H1 (cell line): ENCODE measurements at regions not wholly inside any gene's neighbourhood (a gene's known extent, or its start where the extent isn't known, plus 50 kb on each side); places are given as distances from the start of the nearest gene placed in this dataset.
A peak's percentile ranks its signal among the peaks of the same experiment; 100 is the strongest.

Source experiments
- CTCF ChIA-PET: fragments of 300-600 bp; sonication (Branson Sonifier 250); formaldehyde crosslinking; loops from one replicate; lab custom pipeline; 2021; ENCODE audit not compliant: partially characterized antibody; lab: Charles Lee
- POLR2A ChIA-PET: fragments of 300-600 bp; sonication (Branson Sonifier 250); formaldehyde crosslinking; loops from one replicate; lab custom pipeline; 2021; ENCODE audit warnings: inconsistent platforms; ENCODE audit not compliant: partially characterized antibody; lab: Charles Lee
- DNase-seq, 2 experiments: peaks; one replicate each; pipeline versions ENCODE4 v3.0.0 to v3.0.0-alpha.2; 2010 to 2022; ENCODE audit warnings: low spot score in 2 of 2, low read depth in 1 of 2, mixed read lengths in 1 of 2
- FAIRE-seq: peaks from 2 replicates; lab custom pipeline; 2011; peaks lifted over from hg19 to GRCh38; lab: Jason Lieb, UNC
- H2AFZ ChIP-seq: 2 replicates; pipeline ENCODE4 v1.8.1; 2012; ENCODE audit warnings: low read length, inconsistent platforms
- H2AK5ac ChIP-seq: 2 replicates; pipeline ENCODE4 v1.6.1; 2013; ENCODE audit warnings: low read depth, low read length
- H2BK120ac ChIP-seq: replicated peaks from 2 replicates; pipeline ENCODE3; 2013; ENCODE audit warnings: low read depth, low read length, inconsistent platforms
- H2BK12ac ChIP-seq: 2 replicates; pipeline ENCODE4 v1.6.1; 2013; ENCODE audit warnings: low read depth, low read length
- H2BK15ac ChIP-seq: 2 replicates; pipeline ENCODE4 v1.6.1; 2013; ENCODE audit warnings: low read length
- H2BK20ac ChIP-seq: 2 replicates; pipeline ENCODE4 v1.6.1; 2013; ENCODE audit warnings: low read length
- H2BK5ac ChIP-seq: 2 replicates; pipeline ENCODE4 v1.6.1; 2013; ENCODE audit warnings: low read depth, low read length
- H3K14ac ChIP-seq: 2 replicates; pipeline ENCODE4 v1.6.1; 2013; ENCODE audit warnings: inconsistent platforms; ENCODE audit not compliant: insufficient read length
- H3K18ac ChIP-seq: 2 replicates; pipeline ENCODE4 v1.6.1; 2013; ENCODE audit warnings: low read length; ENCODE audit errors: extremely low read depth
- H3K23ac ChIP-seq: 2 replicates; pipeline ENCODE4 v1.6.1; 2013; ENCODE audit warnings: inconsistent platforms; ENCODE audit not compliant: insufficient read length
- H3K23me2 ChIP-seq: 2 replicates; pipeline ENCODE4 v1.6.1; 2013; ENCODE audit warnings: low read depth, low read length
- H3K27ac ChIP-seq: 2 replicates; pipeline ENCODE4 v1.6.1; 2011; ENCODE audit warnings: low read depth, low read length, inconsistent platforms
- H3K27me3 ChIP-seq, 4 experiments: replicated peaks in 1 of 4; 1 replicate in 1 of 4; 2 replicates in 3 of 4; pipeline versions ENCODE4 v1.6.1 to v1.8.1; 2011 to 2013; ENCODE audit warnings: low read length in 3 of 4, mild to moderate bottlenecking in 3 of 4, inconsistent platforms in 2 of 4, mixed read lengths in 2 of 4, moderate library complexity in 1 of 4; ENCODE audit not compliant: control insufficient read depth in 3 of 4, insufficient read depth in 3 of 4; ENCODE audit errors: extremely low read depth in 1 of 4
- H3K36me3 ChIP-seq, 4 experiments: 2 replicates each; pipeline versions ENCODE4 v1.6.1 to v1.8.1; 2011 to 2013; ENCODE audit warnings: mild to moderate bottlenecking in 4 of 4, low read length in 3 of 4, moderate library complexity in 2 of 4, control low read depth in 1 of 4, inconsistent platforms in 1 of 4; ENCODE audit not compliant: insufficient read depth in 4 of 4, control insufficient read depth in 2 of 4
- H3K4ac ChIP-seq: replicated peaks from 2 replicates; pipeline ENCODE3; 2013; ENCODE audit warnings: low read length, low read depth, mixed read lengths, inconsistent platforms; ENCODE audit not compliant: insufficient read length
- H3K4me1 ChIP-seq, 4 experiments: replicated peaks in 1 of 4; 1 replicate in 1 of 4; 2 replicates in 3 of 4; pipeline versions ENCODE4 v1.6.1 to v1.8.1; 2011 to 2013; ENCODE audit warnings: low read length in 3 of 4, inconsistent platforms in 2 of 4, mixed read lengths in 1 of 4; ENCODE audit not compliant: insufficient read depth in 4 of 4, control insufficient read depth in 3 of 4
- H3K4me2 ChIP-seq, 2 experiments: 2 replicates each; pipeline versions ENCODE4 v1.6.1 to v1.8.1; 2011 to 2013; ENCODE audit warnings: low read depth in 2 of 2, low read length in 2 of 2, control low read depth in 1 of 2, inconsistent platforms in 1 of 2, mild to moderate bottlenecking in 1 of 2; ENCODE audit not compliant: insufficient read depth in 1 of 2
- H3K4me3 ChIP-seq, 4 experiments: fragments of 200-600, 300-600 bp in 1 of 4; sonication (generic), shearing (Covaris generic), sonication (Bioruptor Twin) in 1 of 4; 2 replicates each; pipeline versions ENCODE4 v1.5.1 to v1.8.1; 2011 to 2016; ENCODE audit warnings: low read length in 4 of 4, low read depth in 3 of 4, control low read depth in 2 of 4, inconsistent platforms in 2 of 4, mild to moderate bottlenecking in 2 of 4, mixed read lengths in 1 of 4, moderate library complexity in 1 of 4; ENCODE audit not compliant: insufficient read depth in 2 of 4; ENCODE audit errors: extremely low read depth in 1 of 4
- H3K56ac ChIP-seq: replicated peaks from 2 replicates; pipeline ENCODE3; 2013; ENCODE audit warnings: low read depth, mild to moderate bottlenecking, mixed read lengths, low read length, inconsistent platforms; ENCODE audit not compliant: insufficient read length
- H3K79me1 ChIP-seq: 2 replicates; pipeline ENCODE4 v1.6.1; 2013; ENCODE audit warnings: low read depth, low read length, control low read depth
- H3K79me2 ChIP-seq, 2 experiments: 2 replicates each; pipeline versions ENCODE4 v1.6.1 to v1.8.1; 2012 to 2013; ENCODE audit warnings: low read length in 2 of 2, mild to moderate bottlenecking in 2 of 2, inconsistent platforms in 1 of 2; ENCODE audit not compliant: insufficient read depth in 2 of 2, control insufficient read depth in 1 of 2
- H3K9ac ChIP-seq, 4 experiments: replicated peaks in 1 of 4; 1 replicate in 1 of 4; 2 replicates in 3 of 4; pipeline versions ENCODE4 v1.6.1 to v1.8.1; 2011 to 2013; ENCODE audit warnings: low read depth in 3 of 4, low read length in 3 of 4, control low read depth in 2 of 4, mild to moderate bottlenecking in 2 of 4, moderate library complexity in 2 of 4, inconsistent platforms in 1 of 4; ENCODE audit errors: extremely low read depth in 1 of 4
- H3K9me3 ChIP-seq, 2 experiments: 2 replicates each; pipeline versions ENCODE4 v1.6.1 to v1.8.1; 2012 to 2013; ENCODE audit warnings: mild to moderate bottlenecking in 2 of 2, moderate library complexity in 2 of 2, control low read depth in 1 of 2, inconsistent platforms in 1 of 2, low read depth in 1 of 2, low read length in 1 of 2, mixed read lengths in 1 of 2; ENCODE audit not compliant: insufficient read depth in 2 of 2
- H4K20me1 ChIP-seq, 2 experiments: replicated peaks in 1 of 2; 2 replicates each; pipeline versions ENCODE3 to v1.8.1; 2011 to 2013; ENCODE audit warnings: inconsistent platforms in 2 of 2, low read length in 2 of 2, mild to moderate bottlenecking in 1 of 2; ENCODE audit not compliant: insufficient read depth in 2 of 2, control insufficient read depth in 1 of 2
- H4K5ac ChIP-seq: 2 replicates; pipeline ENCODE4 v1.6.1; 2013; ENCODE audit warnings: low read length, low read depth, mixed read lengths, inconsistent platforms; ENCODE audit not compliant: insufficient read length
- H4K8ac ChIP-seq: 2 replicates; pipeline ENCODE4 v1.8.0; 2013; ENCODE audit warnings: mild to moderate bottlenecking, moderate library complexity, low read length, inconsistent platforms; ENCODE audit not compliant: insufficient read depth; ENCODE audit errors: extremely low read depth
- H4K91ac ChIP-seq: replicated peaks from 2 replicates; pipeline ENCODE3; 2013; ENCODE audit warnings: low read length, mixed read lengths, inconsistent platforms; ENCODE audit not compliant: insufficient read length
- POU5F1 ChIP-seq: IDR thresholded peaks from 2 replicates; pipeline ENCODE4 v1.6.1; 2011; ENCODE audit warnings: low read depth, mild to moderate bottlenecking, low read length, moderate library complexity
- WGBS, 2 experiments: shearing (Covaris generic) in 1 of 2; methylation state at CpG; one replicate each; pipeline versions ENCODE4 v1.1.6 to v1.1.7; 2013 to 2015; ENCODE audit warnings: low lambda C conversion rate in 2 of 2, mixed read lengths in 2 of 2, inconsistent platforms in 1 of 2, low coverage in 1 of 2, missing lambda C conversion rate in 1 of 2; ENCODE audit not compliant: insufficient replicate concordance in 2 of 2, insufficient coverage in 1 of 2, insufficient read length in 1 of 2; ENCODE audit errors: extremely low coverage in 1 of 2, missing lambda C conversion rate in 1 of 2; 5-methylcytosine and 5-hydroxymethylcytosine counted together

GRCh38 chr3:107085261-107085660 is 292.0 kb upstream of the CCDC54 start:
- H3K27me3 ChIP-seq: no peaks in the 10 kb centered on the region
- no peak for FAIRE-seq

More at GRCh38 chr3:107085261-107085660, 292.0 kb upstream of the CCDC54 start:
- no peaks in the 10 kb centered on the region for H4K20me1 ChIP-seq
- no peak overlapping the region for H2AK5ac ChIP-seq
- H3K23ac ChIP-seq: no peak overlapping the region
- WGBS, 2 experiments: 95% methylated on average over 3 of the region's 3 CpGs; no CpG with 5 or more reads in 1 of the 2 experiments
- H4K5ac ChIP-seq: no peak overlapping the region
- no peaks in the 10 kb centered on the region; the same call in 1 of the 2 replicates for H3K23me2 ChIP-seq
- H3K4ac ChIP-seq: no peak overlapping the region
- no peak overlapping the region for H3K9ac ChIP-seq
- POLR2A ChIA-PET: no interaction called here
- no peak overlapping the region for H2BK15ac ChIP-seq
- H2BK5ac ChIP-seq: no peak overlapping the region
- no peaks in the 10 kb centered on the region for H3K79me2 ChIP-seq
- no peak overlapping the region for H3K56ac ChIP-seq
- TF ChIP-seq POU5F1: no peak
- H4K91ac ChIP-seq: no peak overlapping the region
- no peaks in the 10 kb centered on the region for H3K79me1 ChIP-seq
- H2BK120ac ChIP-seq: no peak overlapping the region
- no peak overlapping the region for H4K8ac ChIP-seq
- CTCF ChIA-PET: interaction anchor here (0.7 to 1.1 kb wide), 2 partner anchors 33 to 1938 kb away, joined by 3 to 4 read pairs; no protein-coding TSS in a partner anchor
- H3K4me2 ChIP-seq: no peak overlapping the region
- DNase-seq: no peak
- no peak overlapping the region for H2BK20ac ChIP-seq
- 0 out of 2 replicates have a peak overlapping the region, but pooled peaks have one; percentile 38 for H2AFZ ChIP-seq
- H3K4me1 ChIP-seq: no peaks in the 10 kb centered on the region
- no peaks in the 10 kb centered on the region for H3K9me3 ChIP-seq
- no peak overlapping the region for H2BK12ac ChIP-seq
- no peak overlapping the region for H3K27ac ChIP-seq
- no peak overlapping the region for H3K14ac ChIP-seq
- H3K4me3 ChIP-seq: no peak overlapping the region
- H3K18ac ChIP-seq: no peak overlapping the region
- H3K36me3 ChIP-seq: no peaks in the 10 kb centered on the region
